ENCODE measurements at regions not wholly inside any gene's neighbourhood (a gene's known extent, or its start where the extent isn't known, plus 50 kb on each side); places are given as distances from the start of the nearest gene placed in this dataset.

- Histone ChIP-seq H3K9me3 (ENCODE audit: low read length) (no peaks in the 10 kb centered on the region), H2AFZ (ENCODE audit: low read length) (no peak overlapping the region), H3K4me1 (ENCODE audit: insufficient read depth, low read length) (no peaks in the 10 kb centered on the region), H3K36me3 (replicated peaks in 1 of 2; ENCODE audit: control insufficient read depth in 1 of 2, insufficient read depth in 2 of 2, low read length in 2 of 2) (no peaks in the 10 kb centered on the region), H3K27me3 (ENCODE audit: control insufficient read depth in 1 of 2, insufficient read depth in 2 of 2, low read length in 2 of 2) (peaks cover 16 to 65% of the 10 kb centered on the region in 2 experiments), H3K27ac (ENCODE audit: extremely low read length, insufficient read depth, low read length) (no peak overlapping the region), H3K9ac (ENCODE audit: insufficient read depth, low read depth, low read length) (no peak overlapping the region), H3K4me2 (ENCODE audit: low read depth, low read length) (no peak overlapping the region), H3K79me2 (ENCODE audit: insufficient read depth, low read length) (no peaks in the 10 kb centered on the region), H4K20me1 (ENCODE audit: insufficient read depth, low read length) (no peaks in the 10 kb centered on the region; the same call in 1 of the 2 replicates), H3K4me3 (replicated peaks in 1 of 3; ENCODE audit: insufficient read depth in 1 of 3, low read depth in 2 of 3, low read length in 3 of 3) (no peak overlapping the region)
- no peak for ATAC-seq
- DNase-seq (ENCODE audit: low spot score): no peak
- ChIA-PET POLR2A (no interaction called here), CTCF (ENCODE audit: low intra/inter-chr PET ratio, low total read pairs) (no interaction called here)
- WGBS (ENCODE audit: low lambda C conversion rate): 7% methylated on average over 14 of the region's 14 CpGs
- intact Hi-C loops (cut with micrococcal nuclease; ENCODE audit: unreplicated experiment) (no loop called here), in situ Hi-C loops (cut with HindIII; ENCODE audit: extremely low pct_ligation_motif_present, low pct_unique_long_range_greater_than_20kb) (no loop called here)
- no peak for TF ChIP-seq HOXA9 (CRISPR knock-in tag; IDR thresholded peaks at IDR 0.05; ENCODE audit: borderline replicate concordance)
- no peak for TF ChIP-seq TCF12 (IDR thresholded peaks at IDR 0.05)
- no peak for TF ChIP-seq TCF12 (CRISPR knock-in tag; IDR thresholded peaks at IDR 0.05)
- TF ChIP-seq ZNF850 (CRISPR knock-in tag; conservative IDR thresholded peaks at IDR 0.05): no peak
- no peak for TF ChIP-seq HOXD1 (CRISPR knock-in tag; IDR thresholded peaks at IDR 0.05)
- TF ChIP-seq, protein P1, sequence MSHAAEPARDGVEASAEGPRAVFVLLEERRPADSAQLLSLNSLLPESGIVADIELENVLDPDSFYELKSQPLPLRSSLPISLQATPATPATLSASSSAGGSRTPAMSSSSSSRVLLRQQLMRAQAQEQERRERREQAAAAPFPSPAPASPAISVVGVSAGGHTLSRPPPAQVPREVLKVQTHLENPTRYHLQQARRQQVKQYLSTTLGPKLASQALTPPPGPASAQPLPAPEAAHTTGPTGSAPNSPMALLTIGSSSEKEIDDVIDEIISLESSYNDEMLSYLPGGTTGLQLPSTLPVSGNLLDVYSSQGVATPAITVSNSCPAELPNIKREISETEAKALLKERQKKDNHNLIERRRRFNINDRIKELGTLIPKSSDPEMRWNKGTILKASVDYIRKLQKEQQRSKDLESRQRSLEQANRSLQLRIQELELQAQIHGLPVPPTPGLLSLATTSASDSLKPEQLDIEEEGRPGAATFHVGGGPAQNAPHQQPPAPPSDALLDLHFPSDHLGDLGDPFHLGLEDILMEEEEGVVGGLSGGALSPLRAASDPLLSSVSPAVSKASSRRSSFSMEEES (CRISPR knock-in tag; IDR thresholded peaks at IDR 0.05): no peak
- TF ChIP-seq ZNF343 (CRISPR knock-in tag; IDR thresholded peaks at IDR 0.05): no peak
- TF ChIP-seq CHD4 (IDR thresholded peaks at IDR 0.05; ENCODE audit: borderline replicate concordance, low read length): no peak
- TF ChIP-seq ZNF510 (CRISPR knock-in tag; IDR thresholded peaks at IDR 0.05; ENCODE audit: low read depth): no peak
- TF ChIP-seq GZF1 (CRISPR knock-in tag; IDR thresholded peaks at IDR 0.05): no peak
- TF ChIP-seq NCOA1 (CRISPR knock-in tag; IDR thresholded peaks at IDR 0.05): no peak
- TF ChIP-seq, protein P2, sequence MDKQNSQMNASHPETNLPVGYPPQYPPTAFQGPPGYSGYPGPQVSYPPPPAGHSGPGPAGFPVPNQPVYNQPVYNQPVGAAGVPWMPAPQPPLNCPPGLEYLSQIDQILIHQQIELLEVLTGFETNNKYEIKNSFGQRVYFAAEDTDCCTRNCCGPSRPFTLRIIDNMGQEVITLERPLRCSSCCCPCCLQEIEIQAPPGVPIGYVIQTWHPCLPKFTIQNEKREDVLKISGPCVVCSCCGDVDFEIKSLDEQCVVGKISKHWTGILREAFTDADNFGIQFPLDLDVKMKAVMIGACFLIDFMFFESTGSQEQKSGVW (CRISPR knock-in tag; IDR thresholded peaks at IDR 0.05; ENCODE audit: borderline replicate concordance): no peak
- no peak for TF ChIP-seq TOPORS (CRISPR knock-in tag; IDR thresholded peaks at IDR 0.05)
- no peak for TF ChIP-seq ZNF670 (CRISPR knock-in tag; IDR thresholded peaks at IDR 0.05; ENCODE audit: borderline replicate concordance)
- no peak for FAIRE-seq
- BruUV-seq (replicated peaks): no TSS peak
Observed at GRCh38 chr17:79322211-79323123, 247.8 kb downstream of the ENGASE start.

Measured in HepG2 (cell line).